Skeletal muscle satellite cell (primary cell): ENCODE measurements at regions not wholly inside any gene's neighbourhood (a gene's known extent, or its start where the extent isn't known, plus 50 kb on each side); places are given as distances from the start of the nearest gene placed in this dataset.

ENCODE experiments used
- H3K27me3 ChIP-seq: 2 replicates; pipeline ENCODE4 v1.7.0; 2013; ENCODE audit warnings: low read length; ENCODE audit not compliant: control insufficient read depth, insufficient read depth
- H3K36me3 ChIP-seq: 2 replicates; pipeline ENCODE4 v1.7.0; 2013; ENCODE audit warnings: mild to moderate bottlenecking, control low read depth, low read length; ENCODE audit not compliant: insufficient read depth
- H3K4me1 ChIP-seq: 2 replicates; pipeline ENCODE4 v1.7.0; 2013; ENCODE audit warnings: low read length; ENCODE audit not compliant: control insufficient read depth, insufficient read depth
- H3K4me2 ChIP-seq: 2 replicates; pipeline ENCODE4 v1.7.0; 2013; ENCODE audit warnings: mild to moderate bottlenecking, low read length
- H3K4me3 ChIP-seq: 2 replicates; pipeline ENCODE4 v1.7.0; 2013; ENCODE audit warnings: low read length
- H3K9ac ChIP-seq: 2 replicates; pipeline ENCODE4 v1.7.0; 2013; ENCODE audit warnings: mild to moderate bottlenecking, low read depth, low read length, moderate library complexity
- H3K9me3 ChIP-seq: replicated peaks from 2 replicates; pipeline ENCODE4 v1.7.0; 2013; ENCODE audit warnings: mild to moderate bottlenecking, control low read depth, low read length

DNA sequence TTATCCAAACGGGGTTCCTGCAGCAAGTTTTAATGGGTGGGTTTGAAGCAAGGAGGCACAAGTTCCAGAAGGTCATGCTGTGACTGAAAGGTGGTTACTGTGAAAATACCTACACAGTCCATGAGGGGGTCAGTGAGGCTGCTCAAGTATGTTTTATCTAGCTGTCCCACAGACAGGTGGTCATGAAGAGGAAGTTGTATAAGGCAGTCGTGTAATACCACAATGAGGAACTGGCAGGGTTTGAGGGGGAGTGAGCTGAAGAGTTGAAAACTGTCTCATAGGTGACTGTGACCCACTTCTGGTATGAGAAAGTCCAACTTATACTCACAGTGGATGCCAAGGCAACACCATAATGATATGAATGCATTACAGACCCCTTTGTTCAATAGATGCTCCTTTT is 856.8 kb downstream of the OTOL1 start:
- Histone ChIP-seq H3K4me3 (no peak overlapping the region), H3K9ac (no peak overlapping the region), H3K4me2 (no peak overlapping the region), H3K9me3 (no peaks in the 10 kb centered on the region), H3K4me1 (peaks cover 7% of the 10 kb centered on the region), H3K36me3 (no peaks in the 10 kb centered on the region), H3K27me3 (no peaks in the 10 kb centered on the region)

DNA sequence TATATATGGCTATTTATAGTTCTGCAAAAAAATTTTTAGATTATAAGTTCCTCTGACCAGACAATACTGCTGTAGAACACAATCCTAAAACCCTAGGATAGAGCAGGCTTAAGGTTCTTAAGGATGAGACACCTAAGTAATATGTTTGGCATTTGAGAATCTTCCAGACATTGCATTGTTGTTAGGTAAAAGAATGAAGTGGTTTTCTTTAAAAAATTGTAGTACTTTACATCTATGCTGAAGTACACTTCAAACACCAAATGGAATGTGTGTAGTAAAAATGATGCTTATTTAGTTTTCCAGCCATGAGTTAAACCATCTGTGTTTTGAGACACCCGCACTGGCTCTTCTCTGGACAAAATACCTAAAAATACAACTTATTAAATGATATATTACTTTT is 857.7 kb downstream of the OTOL1 start:
- H3K27me3 ChIP-seq: no peaks in the 10 kb centered on the region
- H3K9ac ChIP-seq: no peak overlapping the region
- H3K9me3 ChIP-seq: no peaks in the 10 kb centered on the region
- no peaks in the 10 kb centered on the region for H3K36me3 ChIP-seq
- peaks cover 7% of the 10 kb centered on the region for H3K4me1 ChIP-seq
- no peak overlapping the region for H3K4me2 ChIP-seq
- no peak overlapping the region for H3K4me3 ChIP-seq

DNA sequence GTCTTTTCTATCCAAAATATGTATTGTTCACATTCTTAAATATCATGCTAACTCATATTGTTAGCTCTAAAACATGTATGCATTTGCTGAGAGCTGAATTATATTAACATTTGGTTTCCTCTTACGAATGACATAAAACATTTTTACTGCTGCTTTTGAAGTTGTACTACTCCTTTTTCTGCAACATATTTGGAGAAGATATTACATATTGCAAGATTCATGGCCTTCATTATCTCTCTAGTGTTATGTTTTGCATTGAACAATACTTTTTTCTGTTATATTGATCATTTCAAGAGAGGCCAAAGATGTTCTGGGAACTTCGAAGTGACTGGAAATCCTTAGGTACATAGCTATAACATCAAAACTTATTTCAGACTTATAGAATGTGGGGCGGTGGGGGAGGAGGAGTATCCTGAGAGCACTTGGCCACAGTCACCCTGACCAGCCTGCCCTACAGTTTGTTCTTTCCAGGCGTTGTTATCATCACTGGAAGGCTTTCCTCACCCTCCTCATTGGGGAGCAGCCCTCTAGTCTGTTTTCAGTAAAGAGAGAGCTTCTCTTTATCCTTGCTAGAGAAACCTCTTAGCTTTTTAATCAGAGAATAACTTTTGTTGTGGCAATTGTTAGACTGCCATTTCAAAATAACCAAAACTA is 868.6 kb downstream of the OTOL1 start:
- H3K27me3 ChIP-seq: no peaks in the 10 kb centered on the region
- H3K36me3 ChIP-seq: no peaks in the 10 kb centered on the region
- no peaks in the 10 kb centered on the region for H3K9me3 ChIP-seq
- no peaks in the 10 kb centered on the region for H3K4me1 ChIP-seq
- H3K4me2 ChIP-seq: no peak overlapping the region
- H3K4me3 ChIP-seq: no peak overlapping the region
- no peak overlapping the region for H3K9ac ChIP-seq

DNA sequence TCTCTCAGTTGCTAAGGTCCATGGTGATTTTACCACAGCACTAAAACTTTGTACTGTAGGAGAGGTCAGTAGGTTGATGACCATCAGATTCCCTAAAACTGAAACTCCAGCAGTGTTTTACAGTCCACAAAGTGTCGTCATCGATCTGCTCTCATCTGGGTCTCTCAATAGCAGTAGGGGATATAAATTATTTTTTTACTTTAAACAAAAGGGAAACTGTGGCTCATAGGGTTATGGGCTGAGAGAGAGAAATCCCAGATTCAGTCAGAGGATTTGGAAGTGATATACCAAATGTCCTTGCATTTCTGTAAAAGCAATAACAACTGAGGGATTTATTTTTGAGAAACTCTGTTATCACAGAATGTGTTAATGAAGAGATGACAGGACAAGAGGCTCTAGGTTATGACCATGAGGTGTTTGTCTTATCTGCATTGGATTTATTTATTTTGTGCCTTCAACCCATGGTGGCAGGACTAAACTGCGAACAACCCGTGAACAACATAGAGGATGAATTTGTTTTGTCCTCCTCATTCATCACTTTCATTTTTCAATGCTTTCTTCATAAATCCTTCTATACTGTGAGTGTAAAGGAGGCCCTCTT is 869.7 kb downstream of the OTOL1 start:
- H3K9ac ChIP-seq: no peak overlapping the region
- H3K4me1 ChIP-seq: no peaks in the 10 kb centered on the region
- H3K4me3 ChIP-seq: no peak overlapping the region
- H3K4me2 ChIP-seq: no peak overlapping the region
- no peaks in the 10 kb centered on the region for H3K9me3 ChIP-seq
- H3K36me3 ChIP-seq: no peaks in the 10 kb centered on the region
- no peaks in the 10 kb centered on the region for H3K27me3 ChIP-seq

DNA sequence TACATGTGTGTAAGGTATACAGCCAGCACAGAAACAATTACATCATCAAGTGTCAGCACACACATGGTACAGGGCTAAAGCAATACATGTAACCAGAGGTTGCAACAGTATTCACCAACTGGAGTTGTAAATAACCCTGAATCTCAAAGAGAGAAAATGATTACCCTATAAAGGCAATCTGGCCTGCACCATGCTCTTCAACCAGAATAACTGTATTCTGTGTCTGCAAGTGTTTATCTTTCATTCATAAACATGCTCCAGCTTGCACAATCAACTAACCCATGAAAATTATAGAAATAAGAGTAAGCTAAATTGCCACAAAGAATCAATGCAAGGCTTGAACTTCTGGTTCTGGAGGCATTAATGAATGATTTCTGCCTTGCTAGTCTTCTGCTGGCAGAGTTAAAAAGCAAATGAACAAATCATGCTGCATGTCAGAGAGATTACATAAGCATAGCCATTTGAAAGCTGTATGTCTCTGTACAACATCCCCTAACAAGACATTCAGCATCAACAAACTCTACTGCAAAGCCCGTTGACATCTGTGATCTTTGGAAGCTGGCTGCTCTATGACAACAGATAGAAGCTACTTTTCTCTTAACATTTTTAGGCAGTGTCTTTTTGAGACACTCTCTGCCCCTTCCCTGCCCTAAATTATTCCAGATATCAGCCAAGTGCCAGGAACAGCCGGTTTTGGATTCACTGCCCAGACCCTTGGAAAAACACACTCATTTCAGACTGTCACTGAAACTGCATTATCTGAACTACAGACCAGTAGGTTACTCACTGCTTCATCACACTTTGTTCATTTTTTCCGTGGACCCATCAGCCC is 871.0 kb downstream of the OTOL1 start:
- H3K9ac ChIP-seq: no peak overlapping the region
- no peaks in the 10 kb centered on the region for H3K36me3 ChIP-seq
- H3K9me3 ChIP-seq: no peaks in the 10 kb centered on the region
- no peaks in the 10 kb centered on the region for H3K27me3 ChIP-seq
- H3K4me1 ChIP-seq: no peaks in the 10 kb centered on the region
- no peak overlapping the region for H3K4me2 ChIP-seq
- H3K4me3 ChIP-seq: no peak overlapping the region

DNA sequence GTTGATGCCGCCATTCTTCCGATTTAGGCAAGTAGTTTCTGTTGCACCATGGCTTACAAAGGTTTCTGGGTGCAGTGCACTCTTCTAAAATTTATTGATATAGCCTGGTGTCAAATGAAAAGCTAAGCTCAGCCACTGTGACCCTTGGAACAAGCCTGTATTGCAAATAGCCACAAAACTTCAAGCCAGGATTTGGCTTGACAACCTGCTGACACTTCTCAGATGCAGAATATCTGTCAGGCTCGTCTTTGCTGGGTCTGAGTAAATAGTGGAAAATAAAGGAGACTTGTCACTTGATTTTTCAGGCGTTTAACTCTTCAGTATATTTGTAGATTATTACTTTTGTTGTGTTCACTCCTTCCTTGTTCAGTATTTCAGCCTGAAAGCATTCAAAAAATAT is 871.8 kb downstream of the OTOL1 start:
- Histone ChIP-seq H3K9me3 (no peaks in the 10 kb centered on the region), H3K4me2 (no peak overlapping the region), H3K4me3 (no peak overlapping the region), H3K9ac (no peak overlapping the region), H3K36me3 (no peaks in the 10 kb centered on the region), H3K4me1 (no peaks in the 10 kb centered on the region), H3K27me3 (no peaks in the 10 kb centered on the region)

DNA sequence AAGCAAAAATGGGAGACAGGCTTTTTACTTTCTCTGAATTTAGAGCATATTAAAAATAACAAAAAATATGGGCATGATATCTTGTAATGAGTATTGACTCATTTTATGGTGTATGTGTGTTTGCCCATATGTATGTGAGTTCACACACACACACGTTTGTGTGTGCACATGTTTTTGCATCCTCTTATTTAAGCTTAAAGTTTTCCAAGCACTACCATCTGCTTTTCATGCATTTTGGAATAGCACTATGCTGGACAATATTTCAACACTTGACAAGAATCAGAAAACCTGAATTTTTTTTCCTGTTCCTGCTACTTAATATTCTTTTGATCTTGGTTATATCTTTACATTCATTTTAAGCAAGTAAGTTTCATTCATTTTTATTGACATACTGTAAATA is 872.7 kb downstream of the OTOL1 start:
- no peak overlapping the region for H3K4me3 ChIP-seq
- no peaks in the 10 kb centered on the region for H3K4me1 ChIP-seq
- H3K9me3 ChIP-seq: no peaks in the 10 kb centered on the region
- no peak overlapping the region for H3K4me2 ChIP-seq
- no peaks in the 10 kb centered on the region for H3K36me3 ChIP-seq
- H3K9ac ChIP-seq: no peak overlapping the region
- H3K27me3 ChIP-seq: no peaks in the 10 kb centered on the region

DNA sequence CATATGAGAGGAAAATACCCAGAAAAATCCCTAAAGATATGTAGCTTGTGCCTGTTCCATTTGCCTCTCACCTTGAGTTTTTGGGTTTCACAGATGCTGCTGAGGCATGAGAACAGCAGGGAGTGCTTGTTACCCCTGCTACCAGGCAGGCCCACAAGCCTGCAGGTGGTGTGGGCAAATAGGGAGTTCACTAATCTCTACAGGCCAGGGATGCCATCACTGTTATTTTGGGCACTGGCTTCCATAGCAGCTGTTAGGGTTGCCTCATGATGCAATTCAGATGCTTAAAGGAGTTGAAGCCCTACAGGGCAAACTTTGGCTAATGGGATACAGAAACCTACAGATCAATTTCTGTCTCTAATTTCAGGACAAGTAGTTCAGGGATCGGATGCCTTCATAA is 873.5 kb downstream of the OTOL1 start:
- H3K4me1 ChIP-seq: no peaks in the 10 kb centered on the region
- H3K4me2 ChIP-seq: no peak overlapping the region
- H3K36me3 ChIP-seq: no peaks in the 10 kb centered on the region
- no peaks in the 10 kb centered on the region for H3K9me3 ChIP-seq
- no peak overlapping the region for H3K4me3 ChIP-seq
- no peaks in the 10 kb centered on the region for H3K27me3 ChIP-seq
- H3K9ac ChIP-seq: no peak overlapping the region

DNA sequence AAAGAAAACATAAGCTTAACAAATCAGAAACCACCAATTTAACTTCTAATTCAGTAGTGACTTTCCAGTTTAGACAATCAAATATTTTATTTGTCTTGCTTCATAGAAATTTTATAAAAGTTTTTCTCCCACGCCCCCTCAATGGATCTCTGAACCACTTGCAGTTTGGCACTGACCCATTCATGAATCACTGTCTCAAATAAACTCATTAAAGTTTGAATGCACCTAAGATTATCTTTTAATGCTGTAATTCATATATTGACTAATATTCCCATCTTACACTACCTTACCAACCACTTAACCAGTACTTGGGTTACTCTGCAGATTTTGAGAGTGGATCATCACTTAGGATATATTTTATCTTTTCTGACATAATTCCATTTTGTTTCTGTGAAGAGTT is 880.2 kb downstream of the OTOL1 start:
- Histone ChIP-seq H3K36me3 (no peaks in the 10 kb centered on the region), H3K9me3 (no peaks in the 10 kb centered on the region), H3K4me1 (peaks cover 9% of the 10 kb centered on the region), H3K4me2 (no peak overlapping the region), H3K27me3 (no peaks in the 10 kb centered on the region), H3K9ac (no peak overlapping the region), H3K4me3 (no peak overlapping the region)

DNA sequence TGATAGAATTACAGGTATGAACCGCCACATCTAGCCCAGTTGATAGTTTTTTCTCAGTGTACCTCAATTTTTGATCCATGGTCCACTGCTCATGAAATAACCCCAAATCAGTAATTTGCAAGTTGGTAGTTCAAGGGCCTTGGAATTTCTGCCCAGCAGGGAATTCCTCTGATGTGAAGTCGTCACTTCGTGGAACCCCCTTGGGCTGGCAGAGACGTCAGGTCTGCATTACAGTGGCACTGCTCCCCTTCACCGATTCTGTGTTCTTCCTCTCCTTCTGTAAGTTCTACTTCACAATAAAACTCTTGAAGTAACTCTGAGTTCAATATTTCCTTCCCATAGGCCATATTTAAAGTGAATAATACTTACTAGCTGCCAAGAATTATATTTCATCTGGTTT is 881.0 kb downstream of the OTOL1 start:
- Histone ChIP-seq H3K9me3 (no peaks in the 10 kb centered on the region), H3K4me1 (peaks cover 9% of the 10 kb centered on the region), H3K27me3 (no peaks in the 10 kb centered on the region), H3K9ac (no peak overlapping the region), H3K4me3 (no peak overlapping the region), H3K36me3 (no peaks in the 10 kb centered on the region), H3K4me2 (no peak overlapping the region)

DNA sequence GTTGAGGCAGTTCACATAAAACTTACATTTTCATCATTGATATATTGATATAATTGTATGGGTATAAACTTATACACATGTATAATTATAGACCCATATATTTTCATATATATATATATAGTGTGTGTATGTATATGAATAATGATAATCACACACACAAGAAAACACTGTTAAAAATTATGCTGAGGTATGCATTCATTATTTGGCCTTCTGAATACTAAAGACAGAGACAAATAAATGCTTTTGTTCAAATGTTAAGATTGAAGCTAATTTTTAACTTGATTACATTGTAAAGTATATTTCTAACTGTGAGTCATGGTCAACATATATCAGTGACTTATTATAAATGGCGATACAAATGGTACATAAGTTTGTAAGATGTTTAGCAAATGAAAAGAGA is 888.8 kb downstream of the OTOL1 start:
- H3K9me3 ChIP-seq: no peaks in the 10 kb centered on the region
- peaks cover 3% of the 10 kb centered on the region for H3K4me1 ChIP-seq
- no peaks in the 10 kb centered on the region for H3K27me3 ChIP-seq
- H3K36me3 ChIP-seq: no peaks in the 10 kb centered on the region
- no peak overlapping the region for H3K9ac ChIP-seq
- H3K4me2 ChIP-seq: no peak overlapping the region
- H3K4me3 ChIP-seq: no peak overlapping the region
